DND-41 (cell line): ENCODE measurements at regions not wholly inside any gene's neighbourhood (a gene's known extent, or its start where the extent isn't known, plus 50 kb on each side); places are given as distances from the start of the nearest gene placed in this dataset.

Experiments used
- ATAC-seq: fragments of 200-7000 bp; cut with Tn5 transposase; 3 replicates; pipeline ENCODE4 v1.9.1; 2021; ENCODE audit warnings: low read depth; ENCODE audit not compliant: insufficient read depth
- DNase-seq: peaks from one replicate; pipeline ENCODE4 v3.0.0-alpha.2; 2020
- H2AFZ ChIP-seq: 2 replicates; pipeline ENCODE4 v1.6.0; 2012; ENCODE audit warnings: low read depth, low read length
- H3K27ac ChIP-seq: 2 replicates; pipeline ENCODE4 v1.5.1; 2012; ENCODE audit warnings: low read length, inconsistent platforms
- H3K27me3 ChIP-seq: fragments of 200-600 bp; sonication (generic); 2 replicates; pipeline ENCODE4 v1.6.0; 2012; ENCODE audit warnings: low read length, mild to moderate bottlenecking, inconsistent platforms; ENCODE audit not compliant: insufficient read depth, poor library complexity
- H3K36me3 ChIP-seq: 2 replicates; pipeline ENCODE4 v1.5.1; 2012; ENCODE audit warnings: low read length, inconsistent platforms; ENCODE audit not compliant: insufficient read depth
- H3K4me1 ChIP-seq: 2 replicates; pipeline ENCODE4 v1.5.1; 2012; ENCODE audit warnings: mild to moderate bottlenecking, low read length; ENCODE audit not compliant: insufficient read depth
- H3K4me2 ChIP-seq: 2 replicates; pipeline ENCODE4 v1.6.0; 2012; ENCODE audit warnings: mild to moderate bottlenecking, moderate library complexity, low read length, inconsistent platforms; ENCODE audit not compliant: insufficient read depth
- H3K4me3 ChIP-seq, 2 experiments: fragments of 200-600 bp in 1 of 2; shearing (Covaris generic) in 1 of 2; 2 replicates each; pipeline ENCODE4 v1.5.1; 2012 to 2016; ENCODE audit warnings: inconsistent platforms in 2 of 2, low read length in 2 of 2, mild to moderate bottlenecking in 2 of 2, low read depth in 1 of 2, moderate library complexity in 1 of 2
- H3K79me2 ChIP-seq: 2 replicates; pipeline ENCODE4 v1.6.0; 2012; ENCODE audit warnings: low read length, inconsistent platforms; ENCODE audit not compliant: insufficient read depth
- H3K9ac ChIP-seq: 2 replicates; pipeline ENCODE4 v1.6.0; 2012; ENCODE audit warnings: low read depth, mild to moderate bottlenecking, inconsistent platforms, low read length, moderate library complexity
- H3K9me3 ChIP-seq: 2 replicates; pipeline ENCODE4 v1.5.1; 2012; ENCODE audit warnings: low read length, moderate library complexity, mild to moderate bottlenecking, inconsistent platforms; ENCODE audit not compliant: insufficient read depth, severe bottlenecking
- H4K20me1 ChIP-seq: 2 replicates; pipeline ENCODE4 v1.6.0; 2012; ENCODE audit warnings: low read length; ENCODE audit not compliant: insufficient read depth
- CTCF ChIP-seq: IDR thresholded peaks from 2 replicates; pipeline ENCODE4 v1.5.1; 2012; ENCODE audit warnings: borderline replicate concordance, low read length, moderate library complexity, mild to moderate bottlenecking; ENCODE audit not compliant: poor library complexity, severe bottlenecking; ENCODE audit errors: extremely low read depth
- EZH2 ChIP-seq: IDR thresholded peaks from 3 replicates; pipeline ENCODE4 v1.6.1; 2012; ENCODE audit warnings: borderline replicate concordance, low read depth, mild to moderate bottlenecking, moderate library complexity, low read length, inconsistent platforms; ENCODE audit not compliant: severe bottlenecking

GRCh38 chr6:63478734-63479133, 93.5 kb upstream of the LOC128125822 start:
- no peak for ATAC-seq
- H3K9ac ChIP-seq: no peak overlapping the region
- DNase-seq: no peak
- no peaks in the 10 kb centered on the region for H3K79me2 ChIP-seq
- H3K4me3 ChIP-seq: no peak overlapping the region
- H4K20me1 ChIP-seq: no peaks in the 10 kb centered on the region
- H3K9me3 ChIP-seq: no peaks in the 10 kb centered on the region
- TF ChIP-seq CTCF (no peak), EZH2 (no peak)
- H2AFZ ChIP-seq: no peak overlapping the region
- no peak overlapping the region for H3K4me2 ChIP-seq
- no peak overlapping the region for H3K27ac ChIP-seq
- H3K36me3 ChIP-seq: no peaks in the 10 kb centered on the region
- H3K4me1 ChIP-seq: no peaks in the 10 kb centered on the region
- no peaks in the 10 kb centered on the region for H3K27me3 ChIP-seq

GRCh38 chr6:63486196-63486595, 86.1 kb upstream of the LOC128125822 start:
- Histone ChIP-seq H3K4me3 (no peak overlapping the region), H3K9ac (no peak overlapping the region), H3K9me3 (no peaks in the 10 kb centered on the region), H3K4me2 (no peak overlapping the region), H2AFZ (no peak overlapping the region), H3K27me3 (no peaks in the 10 kb centered on the region), H4K20me1 (no peaks in the 10 kb centered on the region), H3K4me1 (no peaks in the 10 kb centered on the region), H3K79me2 (no peaks in the 10 kb centered on the region), H3K27ac (no peak overlapping the region), H3K36me3 (no peaks in the 10 kb centered on the region)
- no peak for ATAC-seq
- TF ChIP-seq CTCF (no peak), EZH2 (no peak)
- DNase-seq: no peak

- H3K4me3 ChIP-seq: no peak overlapping the region
- TF ChIP-seq CTCF (no peak), EZH2 (no peak)
- no peaks in the 10 kb centered on the region for H4K20me1 ChIP-seq
- H3K79me2 ChIP-seq: no peaks in the 10 kb centered on the region
- no peaks in the 10 kb centered on the region for H3K4me1 ChIP-seq
- H3K9me3 ChIP-seq: no peaks in the 10 kb centered on the region
- no peak overlapping the region for H3K27ac ChIP-seq
- ATAC-seq (no peak), DNase-seq (no peak)
- no peaks in the 10 kb centered on the region for H3K36me3 ChIP-seq
- no peak overlapping the region for H3K4me2 ChIP-seq
- no peak overlapping the region for H2AFZ ChIP-seq
- H3K9ac ChIP-seq: no peak overlapping the region
- H3K27me3 ChIP-seq: no peaks in the 10 kb centered on the region
Measured at GRCh38 chr6:63487103-63487813, 85.0 kb upstream of the LOC128125822 start.
